HPDE6-E6E7 (cell line): ENCODE measurements at regions not wholly inside any gene's neighbourhood (a gene's known extent, or its start where the extent isn't known, plus 50 kb on each side); places are given as distances from the start of the nearest gene placed in this dataset.

Source experiments
- DNase-seq: peaks from one replicate; pipeline ENCODE4 v3.0.0; 2011; ENCODE audit warnings: missing footprints; ENCODE audit errors: extremely low spot score

GRCh38 chr18:27826101-27826500 is 350.8 kb downstream of the CDH2 start:
- no peak for DNase-seq

- DNase-seq: no peak
These were observed 351.2 kb downstream of the CDH2 start for GRCh38 chr18:27825689-27826088.

- no peak for DNase-seq
These were observed 351.9 kb downstream of the CDH2 start for GRCh38 chr18:27824841-27825681.

GRCh38 chr18:27824275-27824674 is 352.7 kb downstream of the CDH2 start:
- DNase-seq: no peak

- DNase-seq: no peak
These were observed 353.9 kb downstream of the CDH2 start for GRCh38 chr18:27823053-27823452.

- DNase-seq: no peak
These were observed 368.2 kb downstream of the CDH2 start for GRCh38 chr18:27808683-27809082.

- DNase-seq: no peak
These were observed 373.0 kb downstream of the CDH2 start for GRCh38 chr18:27803957-27804356.

GRCh38 chr18:27797484-27797883 is 379.4 kb downstream of the CDH2 start:
- DNase-seq: no peak

GRCh38 chr18:27794181-27794926 is 382.6 kb downstream of the CDH2 start:
- DNase-seq: no peak

GRCh38 chr18:27793013-27793785 is 383.7 kb downstream of the CDH2 start:
- no peak for DNase-seq

- peak; percentile 82 for DNase-seq
These were observed 387.5 kb downstream of the CDH2 start for GRCh38 chr18:27789406-27789805.

GRCh38 chr18:27787547-27787946 is 389.4 kb downstream of the CDH2 start:
- no peak for DNase-seq

GRCh38 chr18:27785815-27786471 is 391.0 kb downstream of the CDH2 start:
- DNase-seq: no peak

- no peak for DNase-seq
These were observed 396.7 kb downstream of the CDH2 start for GRCh38 chr18:27780061-27780745.

- no peak for DNase-seq
These were observed 398.0 kb downstream of the CDH2 start for GRCh38 chr18:27778925-27779324.

- DNase-seq: no peak
These were observed 398.5 kb downstream of the CDH2 start for GRCh38 chr18:27778441-27778840.

- no peak for DNase-seq
These were observed 404.8 kb downstream of the CDH2 start for GRCh38 chr18:27772081-27772480.

- no peak for DNase-seq
These were observed 405.4 kb downstream of the CDH2 start for GRCh38 chr18:27771571-27771970.

GRCh38 chr18:27769152-27769551 is 407.8 kb downstream of the CDH2 start:
- DNase-seq: no peak

- no peak for DNase-seq
These were observed 413.0 kb downstream of the CDH2 start for GRCh38 chr18:27763936-27764335.

- no peak for DNase-seq
These were observed 413.6 kb downstream of the CDH2 start for GRCh38 chr18:27763341-27763740.
